GM18951 (cell line): ENCODE measurements at regions not wholly inside any gene's neighbourhood (a gene's known extent, or its start where the extent isn't known, plus 50 kb on each side); places are given as distances from the start of the nearest gene placed in this dataset.

Source experiments
- POLR2A ChIP-seq: IDR thresholded peaks from 4 replicates; pipeline ENCODE4 v1.6.1; 2011; ENCODE audit warnings: mild to moderate bottlenecking; ENCODE audit not compliant: insufficient read length, insufficient read depth; ENCODE audit errors: extremely low read depth
- in situ Hi-C: fragments of 300-500 bp; cut with MboI; formaldehyde crosslinking; loops from one replicate; pipeline ENCODE4 v1.12.0; 2022; ENCODE audit warnings: low sequenced_read_pairs, mixed read lengths, inconsistent platforms; ENCODE audit not compliant: unreplicated experiment

DNA sequence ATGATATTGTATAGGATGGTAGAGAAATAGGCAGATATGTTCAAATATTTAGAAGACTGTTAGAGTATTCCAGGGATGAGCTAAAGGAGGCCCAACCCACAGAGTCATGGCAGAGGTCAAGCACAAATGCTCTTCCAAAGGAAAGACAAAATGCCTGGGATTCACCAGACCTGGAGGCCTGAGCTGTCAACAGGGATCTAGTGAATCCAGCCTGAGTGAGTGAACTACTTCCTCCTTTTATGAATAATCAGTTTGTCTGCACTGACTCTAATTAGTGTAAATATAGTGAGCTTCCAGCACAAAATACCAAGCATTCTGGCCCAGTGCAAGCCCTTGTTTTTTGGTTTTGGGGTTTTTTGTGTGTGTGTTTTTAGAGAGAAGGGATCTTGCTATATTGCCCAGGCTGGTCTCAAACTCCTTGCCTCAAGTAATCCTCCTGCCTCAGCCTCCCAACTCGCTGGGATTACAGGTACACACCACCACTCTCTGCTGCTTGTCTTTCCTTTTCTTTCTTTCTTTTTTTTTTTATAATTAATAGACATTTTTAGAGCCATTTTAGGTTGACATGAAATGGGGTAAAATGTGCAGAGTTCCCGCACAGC lies 244.4 kb downstream of the SKIDA1 start:
- in situ Hi-C loops, result loop anchor here (25.0 kb wide), 1 partner anchor 456 kb away; no protein-coding TSS in a partner anchor
- TF ChIP-seq POLR2A, result no peak

DNA sequence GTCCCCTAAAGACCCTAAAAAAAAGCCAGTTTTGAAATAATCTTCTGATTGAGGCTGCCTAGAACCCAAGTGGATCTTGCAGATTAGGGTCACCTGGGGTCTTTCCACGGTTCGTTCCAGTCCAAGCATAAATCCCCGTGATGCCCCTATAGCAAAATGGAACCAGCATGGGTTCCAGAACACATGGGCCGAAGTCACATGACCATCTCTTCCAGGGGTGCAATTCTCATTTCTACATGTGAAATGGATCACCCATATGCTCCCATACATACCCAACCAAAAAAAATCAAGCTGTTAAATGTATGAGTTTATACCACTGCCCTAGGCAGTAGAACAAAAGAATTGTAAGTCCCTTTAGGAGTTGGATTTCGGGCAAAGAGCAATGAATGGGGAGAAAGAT lies 245.4 kb downstream of the SKIDA1 start:
- TF ChIP-seq POLR2A, result no peak
- in situ Hi-C loops, result loop anchor here (25.0 kb wide), 1 partner anchor 457 kb away; no protein-coding TSS in a partner anchor

DNA sequence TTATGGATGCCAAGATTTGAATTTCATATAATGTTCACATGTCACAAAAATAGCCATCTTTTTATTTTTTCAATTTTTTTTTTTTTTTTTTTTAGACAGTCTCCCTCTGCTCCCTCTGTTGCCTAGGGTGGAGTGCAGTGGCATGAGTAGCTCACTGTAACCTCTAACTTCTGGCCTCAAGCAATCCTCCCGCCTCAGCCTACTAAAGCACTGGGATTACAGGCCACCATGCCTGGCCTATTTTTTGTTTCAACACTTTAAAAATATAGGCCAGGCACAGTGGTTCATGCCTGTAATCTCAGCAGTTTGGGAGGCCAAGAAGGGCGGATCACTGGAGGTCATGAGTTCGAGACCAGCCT lies 246.3 kb downstream of the SKIDA1 start:
- in situ Hi-C loops, result loop anchor here (25.0 kb wide), 1 partner anchor 458 kb away; no protein-coding TSS in a partner anchor
- TF ChIP-seq POLR2A, result no peak

DNA sequence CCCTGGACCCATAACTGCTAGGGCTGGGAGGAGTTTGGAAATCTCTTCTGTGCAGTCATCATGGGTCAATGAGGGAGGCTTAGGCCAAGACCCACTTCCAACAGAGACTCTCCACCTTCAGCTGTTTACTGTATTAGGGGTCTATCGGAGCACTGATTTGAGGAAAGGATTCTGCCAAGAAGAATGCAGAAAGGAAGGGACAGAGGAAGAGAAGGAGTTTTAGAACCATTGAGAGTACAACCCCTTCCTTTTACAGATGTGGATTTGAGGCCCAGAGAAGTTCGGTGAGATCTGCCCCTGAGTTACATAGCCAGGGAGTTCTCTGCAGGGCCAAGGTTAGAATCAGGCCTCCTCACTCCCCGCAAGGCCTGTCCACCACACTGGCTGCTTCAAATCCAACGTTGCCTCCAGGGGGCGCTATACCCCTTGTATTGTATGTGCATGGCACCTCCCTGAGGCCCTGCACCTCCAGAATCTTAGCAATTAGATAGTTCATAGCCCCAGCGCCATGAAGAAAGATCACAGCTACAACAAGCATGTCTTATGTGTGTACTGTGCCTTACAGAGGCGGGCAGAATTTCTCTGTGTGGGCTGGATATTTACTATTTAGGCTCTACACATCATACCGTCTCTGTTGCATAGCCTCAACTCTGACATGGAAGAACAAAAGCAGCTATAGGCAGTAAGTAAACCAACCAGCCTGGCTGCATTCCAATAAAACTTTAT lies 246.8 kb downstream of the SKIDA1 start:
- TF ChIP-seq POLR2A, result no peak
- in situ Hi-C loops, result loop anchor here (25.0 kb wide), 1 partner anchor 459 kb away; no protein-coding TSS in a partner anchor

DNA sequence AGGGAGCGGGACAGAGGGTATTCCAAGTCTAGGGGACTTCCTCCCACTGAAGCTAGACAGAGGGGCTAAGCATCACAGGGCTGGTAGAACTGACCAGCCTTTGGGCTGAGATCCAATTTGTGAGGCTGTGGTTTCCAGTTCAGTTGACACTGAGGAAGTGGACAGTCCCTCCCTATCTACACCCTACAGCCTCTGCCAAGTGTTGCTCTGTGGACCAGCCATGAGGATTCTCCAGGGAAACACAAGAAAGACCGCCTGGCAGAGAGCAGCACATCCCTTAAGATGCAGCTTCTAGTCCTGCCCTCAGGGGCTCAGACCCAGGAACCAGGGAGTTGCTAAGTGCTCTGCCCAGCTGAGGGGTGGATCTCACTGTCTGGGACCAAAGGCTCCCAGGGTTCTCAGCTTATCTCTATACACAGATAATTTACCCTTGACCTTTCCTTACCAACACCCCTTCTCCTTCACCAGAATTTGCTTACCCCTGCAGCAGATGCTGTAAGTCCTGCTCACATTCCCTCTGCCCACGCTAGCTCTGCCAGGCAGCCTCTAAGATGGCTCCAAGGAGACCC lies 252.0 kb downstream of the SKIDA1 start:
- no peak for TF ChIP-seq POLR2A
- in situ Hi-C loops, result loop anchor here (25.0 kb wide), 1 partner anchor 411 kb away; no protein-coding TSS in a partner anchor

DNA sequence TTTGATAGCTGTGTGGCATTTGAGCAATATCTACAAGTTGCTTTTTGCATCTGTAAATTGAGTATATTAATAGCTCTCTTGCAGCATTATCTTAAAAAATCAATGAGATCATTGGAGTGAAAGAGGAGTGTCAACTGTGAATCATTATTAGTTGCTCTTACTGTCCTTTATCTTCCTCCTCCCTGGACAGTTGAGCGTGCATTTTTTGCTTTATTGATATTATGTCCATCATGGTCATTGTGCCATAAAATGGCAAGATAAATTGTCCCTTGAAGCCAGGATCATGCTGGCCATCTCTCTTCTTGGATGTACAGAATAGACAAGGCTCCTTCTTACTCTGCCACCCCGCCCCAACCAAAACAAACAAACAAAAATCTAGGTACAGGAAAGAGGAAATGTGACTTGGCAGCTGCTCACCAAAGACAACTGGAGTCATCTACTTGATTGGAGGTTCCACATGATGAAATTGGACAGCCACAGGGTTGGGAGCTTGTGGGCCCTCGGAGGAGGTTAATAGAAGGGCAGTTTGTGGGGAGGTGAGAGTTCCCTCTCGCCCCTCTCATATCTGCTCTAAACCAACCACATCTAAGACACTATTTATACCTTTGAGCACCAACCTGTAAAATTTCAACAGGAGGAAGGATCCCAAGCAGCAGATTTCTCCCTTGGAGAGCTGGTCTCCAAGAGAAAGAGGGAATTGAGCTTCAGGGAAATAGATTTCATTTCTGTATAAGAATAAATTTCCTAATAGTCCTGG lies 252.7 kb downstream of the SKIDA1 start:
- in situ Hi-C loops, result loop anchor here (25.0 kb wide), 1 partner anchor 411 kb away; no protein-coding TSS in a partner anchor
- no peak for TF ChIP-seq POLR2A

DNA sequence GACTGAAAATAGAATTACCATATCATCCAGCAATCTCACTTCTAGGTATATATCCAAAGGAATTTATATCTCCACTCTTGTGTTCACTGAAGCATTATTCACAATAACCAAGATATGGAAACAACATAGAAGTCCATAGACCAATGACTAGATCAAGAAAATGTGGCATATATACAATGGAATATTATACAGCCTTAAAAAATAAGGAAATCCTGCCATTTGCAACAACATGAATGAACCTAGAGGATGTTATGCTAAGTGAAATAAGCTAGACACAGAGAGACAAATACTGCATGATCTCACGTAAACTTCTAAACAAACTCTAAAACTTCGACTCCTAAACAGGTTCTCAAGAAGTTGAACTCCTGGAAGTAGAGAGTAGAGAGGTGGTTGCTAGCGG lies 254.5 kb downstream of the SKIDA1 start:
- no peak for TF ChIP-seq POLR2A
- in situ Hi-C loops, result loop anchor here (25.0 kb wide), 1 partner anchor 409 kb away; no protein-coding TSS in a partner anchor

DNA sequence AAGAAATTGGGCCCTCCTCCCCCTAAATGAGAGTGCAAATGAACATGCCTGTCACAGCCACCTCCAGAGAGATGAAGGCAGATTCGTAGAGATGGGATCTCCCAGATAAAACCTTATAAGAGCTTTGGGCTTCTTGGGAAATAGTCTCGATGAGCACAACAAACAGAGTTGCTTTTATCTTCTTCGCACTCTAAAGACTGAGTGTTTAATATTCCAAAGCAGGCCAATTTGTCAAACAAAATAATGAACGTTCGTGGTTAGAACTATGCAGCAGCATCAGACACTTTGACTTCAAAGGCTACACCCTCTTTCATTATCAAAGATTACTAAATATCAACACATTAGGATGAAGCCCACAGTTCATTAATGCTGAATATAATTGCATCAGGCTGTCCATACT lies 256.2 kb downstream of the SKIDA1 start:
- TF ChIP-seq POLR2A, result no peak
- in situ Hi-C loops, result loop anchor here (25.0 kb wide), 1 partner anchor 407 kb away; no protein-coding TSS in a partner anchor

DNA sequence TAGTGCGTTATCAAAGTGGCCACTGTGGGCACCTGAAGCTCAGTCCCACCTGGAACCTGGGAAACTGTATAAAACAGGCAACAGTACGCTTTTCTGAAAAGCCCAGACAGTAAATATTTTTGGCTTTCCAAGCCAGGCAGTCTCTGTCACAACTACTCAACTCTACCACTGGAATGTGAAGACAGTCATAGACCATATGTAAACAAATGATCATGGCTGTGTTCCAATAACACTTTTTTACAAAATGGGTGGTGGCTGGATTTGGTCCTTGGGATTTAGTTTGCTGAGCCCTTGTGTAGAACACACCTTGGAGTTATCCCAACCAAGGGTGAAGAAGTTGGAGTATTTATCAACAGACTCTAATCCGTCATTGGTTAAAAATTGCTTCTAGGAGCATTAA lies 259.9 kb downstream of the SKIDA1 start:
- no peak for TF ChIP-seq POLR2A
- in situ Hi-C loops, result loop anchor here (25.0 kb wide), 1 partner anchor 403 kb away; no protein-coding TSS in a partner anchor

DNA sequence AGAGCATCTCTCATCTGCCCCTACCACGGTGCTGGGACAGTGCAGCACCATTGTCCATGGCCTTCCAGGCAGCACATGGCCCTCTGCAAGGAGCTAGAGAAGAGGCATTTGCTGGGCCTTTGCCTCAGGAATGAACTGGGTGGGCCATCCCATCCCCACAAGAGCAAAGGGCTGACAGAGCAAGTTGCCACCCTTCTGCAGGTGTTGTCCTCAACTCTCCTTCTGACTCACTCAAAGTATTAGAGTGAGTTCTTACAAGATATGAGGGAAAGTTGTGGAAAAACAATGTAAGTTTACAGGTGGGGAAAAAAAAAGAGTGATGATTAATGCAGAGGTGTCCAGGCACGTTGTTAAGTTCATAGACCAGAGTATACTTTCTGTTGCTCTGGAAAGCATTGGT lies 261.2 kb downstream of the SKIDA1 start:
- no peak for TF ChIP-seq POLR2A
- in situ Hi-C loops, result loop anchor here (25.0 kb wide), 1 partner anchor 402 kb away; no protein-coding TSS in a partner anchor

DNA sequence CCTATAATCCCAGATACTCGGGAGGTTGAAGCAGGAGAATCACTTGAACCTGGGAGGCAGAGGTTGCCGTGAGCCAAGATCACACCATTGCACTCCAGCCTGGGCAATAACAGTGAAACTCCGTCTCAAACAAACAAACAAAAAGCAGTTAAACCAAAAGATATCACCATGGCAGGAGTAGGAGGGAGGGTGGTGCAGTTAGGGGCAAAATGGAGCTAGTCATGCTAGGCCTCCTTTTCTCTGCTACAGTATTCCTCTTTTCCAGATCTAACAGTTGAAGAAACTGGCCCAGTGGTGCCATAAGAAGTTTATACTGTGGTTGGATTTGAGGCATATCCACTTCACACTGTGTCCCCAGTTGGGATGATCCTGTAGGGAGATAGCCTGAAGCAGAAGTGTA lies 261.6 kb downstream of the SKIDA1 start:
- no peak for TF ChIP-seq POLR2A
- in situ Hi-C loops, result loop anchor here (25.0 kb wide), 1 partner anchor 402 kb away; no protein-coding TSS in a partner anchor

DNA sequence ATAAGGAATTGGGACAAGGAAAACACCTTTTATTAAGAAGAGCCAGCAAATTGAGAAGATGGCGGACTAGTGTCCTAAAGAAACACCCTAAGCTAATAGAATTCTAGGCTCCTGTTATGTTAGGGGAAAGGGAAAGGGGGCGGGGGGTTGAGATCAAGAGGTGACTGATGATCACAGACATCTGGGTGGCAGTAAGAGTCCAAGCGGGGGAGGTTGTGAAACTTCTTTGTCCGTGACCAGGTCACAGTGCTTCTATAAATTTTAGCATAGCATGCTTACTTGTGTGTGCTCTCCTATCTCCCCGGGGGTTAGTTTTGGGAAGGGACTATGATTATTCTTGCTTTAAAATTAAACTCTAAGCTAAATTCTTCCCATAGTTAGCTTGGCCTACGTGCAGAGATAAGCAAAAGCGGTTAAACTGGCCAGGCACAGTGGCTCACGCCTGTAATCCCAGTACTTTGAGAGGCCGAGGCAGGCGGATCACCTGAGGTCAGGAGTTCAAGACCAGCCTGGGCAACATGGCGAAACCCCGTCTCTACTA lies 262.1 kb downstream of the SKIDA1 start:
- in situ Hi-C loops, result loop anchor here (25.0 kb wide), 1 partner anchor 401 kb away; no protein-coding TSS in a partner anchor
- no peak for TF ChIP-seq POLR2A

DNA sequence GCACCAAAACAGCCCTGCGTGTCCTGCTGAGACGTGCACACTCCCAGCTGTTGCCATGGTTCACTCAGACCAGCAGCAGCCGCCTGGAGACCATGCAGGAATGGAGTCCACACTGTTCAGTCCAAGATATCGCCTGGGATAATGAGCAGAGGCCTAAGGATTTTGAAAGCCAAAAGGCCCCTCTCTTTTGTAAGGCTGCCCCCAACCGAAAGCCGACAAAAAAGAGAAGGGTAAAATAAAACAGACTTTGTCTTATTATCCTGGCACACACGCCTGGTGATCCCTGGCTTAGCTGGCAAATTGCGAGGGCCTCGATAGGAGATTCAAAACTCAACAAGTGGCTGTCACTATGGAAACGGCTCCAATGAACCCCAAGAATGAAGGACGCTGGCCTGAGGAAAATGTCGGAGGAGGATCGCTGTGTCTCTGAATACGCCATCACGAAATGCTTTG lies 263.6 kb downstream of the SKIDA1 start:
- in situ Hi-C loops, result loop anchor here (25.0 kb wide), 1 partner anchor 400 kb away; no protein-coding TSS in a partner anchor
- TF ChIP-seq POLR2A, result no peak
